HepG2 (cell line): ENCODE measurements at regions not wholly inside any gene's neighbourhood (a gene's known extent, or its start where the extent isn't known, plus 50 kb on each side); places are given as distances from the start of the nearest gene placed in this dataset.

Experiments used
- ARNT2 ChIP-seq: sonication (generic); formaldehyde crosslinking; IDR thresholded peaks from 2 replicates; pipeline ENCODE4 v1.8.0; 2022; ENCODE audit warnings: mild to moderate bottlenecking, low read depth, missing genetic modification reagents, moderate library complexity
- ATF1 ChIP-seq: IDR thresholded peaks from 2 replicates; pipeline ENCODE4 v1.6.1; 2016; ENCODE audit warnings: mild to moderate bottlenecking, control low read depth
- DNMT1 ChIP-seq: sonication (generic); formaldehyde crosslinking; IDR thresholded peaks from 2 replicates; pipeline ENCODE4 v1.5.1; 2020; ENCODE audit warnings: mild to moderate bottlenecking, missing genetic modification reagents
- HNRNPLL ChIP-seq: fragments of 200-400 bp; formaldehyde crosslinking; IDR thresholded peaks from 2 replicates; pipeline ENCODE4 v1.6.1; 2017; ENCODE audit warnings: mild to moderate bottlenecking, low read depth, low read length; ENCODE audit not compliant: poor library complexity, severe bottlenecking
- KMT2A ChIP-seq: sonication (generic); formaldehyde crosslinking; IDR thresholded peaks from 2 replicates; pipeline ENCODE4 v1.4.0; 2020; ENCODE audit warnings: missing genetic modification reagents
- MAFK ChIP-seq, 2 experiments: IDR thresholded peaks in 1 of 2; conservative IDR thresholded peaks in 1 of 2; 2 replicates each; pipeline ENCODE4 v1.6.1; 2011; ENCODE audit warnings: improper control_type of control experiment in 2 of 2, low read length in 2 of 2
- MTF2 ChIP-seq: sonication (generic); formaldehyde crosslinking; IDR thresholded peaks from 2 replicates; pipeline ENCODE4 v1.5.0; 2020; ENCODE audit warnings: missing genetic modification reagents, borderline replicate concordance
- PATZ1 ChIP-seq: sonication (generic); formaldehyde crosslinking; IDR thresholded peaks from 2 replicates; pipeline ENCODE4 v1.4.0; 2020; ENCODE audit warnings: missing genetic modification reagents
- POGK ChIP-seq: sonication (generic); formaldehyde crosslinking; conservative IDR thresholded peaks from 2 replicates; pipeline ENCODE4 v1.8.0; 2022; ENCODE audit warnings: mild to moderate bottlenecking, moderate library complexity, missing genetic modification reagents
- SATB2 ChIP-seq: sonication (generic); formaldehyde crosslinking; IDR thresholded peaks from 2 replicates; pipeline ENCODE4 v1.5.0; 2020; ENCODE audit warnings: missing genetic modification reagents
- STAG1 ChIP-seq: sonication (generic); formaldehyde crosslinking; IDR thresholded peaks from 2 replicates; pipeline ENCODE4 v1.4.0; 2020; ENCODE audit warnings: missing genetic modification reagents
- TBX3 ChIP-seq: fragments of 450-650 bp; IDR thresholded peaks from 2 replicates; pipeline ENCODE4 v1.6.1; 2017; ENCODE audit warnings: antibody characterized with exemption, mild to moderate bottlenecking, inconsistent platforms, borderline replicate concordance
- TFAP4 ChIP-seq: sonication (generic); IDR thresholded peaks from 2 replicates; pipeline ENCODE4 v1.6.1; 2016; ENCODE audit warnings: low read depth, borderline replicate concordance
- TMF1 ChIP-seq: sonication (generic); formaldehyde crosslinking; IDR thresholded peaks from 2 replicates; pipeline ENCODE4 v1.8.1; 2022; ENCODE audit warnings: low read depth, missing genetic modification reagents
- ZBTB7B ChIP-seq: sonication (generic); formaldehyde crosslinking; IDR thresholded peaks from 2 replicates; pipeline ENCODE4 v1.4.0; 2020; ENCODE audit warnings: missing genetic modification reagents
- ZNF737 ChIP-seq: sonication (generic); formaldehyde crosslinking; IDR thresholded peaks from 2 replicates; pipeline ENCODE4 v1.5.0; 2020; ENCODE audit warnings: missing genetic modification reagents, mild to moderate bottlenecking, borderline replicate concordance
- TF ChIP-seq, protein P1 (sequence below): IDR thresholded peaks from 2 replicates; pipeline ENCODE4 v1.4.0; 2020; ENCODE audit warnings: mild to moderate bottlenecking, missing genetic modification reagents

DNA sequence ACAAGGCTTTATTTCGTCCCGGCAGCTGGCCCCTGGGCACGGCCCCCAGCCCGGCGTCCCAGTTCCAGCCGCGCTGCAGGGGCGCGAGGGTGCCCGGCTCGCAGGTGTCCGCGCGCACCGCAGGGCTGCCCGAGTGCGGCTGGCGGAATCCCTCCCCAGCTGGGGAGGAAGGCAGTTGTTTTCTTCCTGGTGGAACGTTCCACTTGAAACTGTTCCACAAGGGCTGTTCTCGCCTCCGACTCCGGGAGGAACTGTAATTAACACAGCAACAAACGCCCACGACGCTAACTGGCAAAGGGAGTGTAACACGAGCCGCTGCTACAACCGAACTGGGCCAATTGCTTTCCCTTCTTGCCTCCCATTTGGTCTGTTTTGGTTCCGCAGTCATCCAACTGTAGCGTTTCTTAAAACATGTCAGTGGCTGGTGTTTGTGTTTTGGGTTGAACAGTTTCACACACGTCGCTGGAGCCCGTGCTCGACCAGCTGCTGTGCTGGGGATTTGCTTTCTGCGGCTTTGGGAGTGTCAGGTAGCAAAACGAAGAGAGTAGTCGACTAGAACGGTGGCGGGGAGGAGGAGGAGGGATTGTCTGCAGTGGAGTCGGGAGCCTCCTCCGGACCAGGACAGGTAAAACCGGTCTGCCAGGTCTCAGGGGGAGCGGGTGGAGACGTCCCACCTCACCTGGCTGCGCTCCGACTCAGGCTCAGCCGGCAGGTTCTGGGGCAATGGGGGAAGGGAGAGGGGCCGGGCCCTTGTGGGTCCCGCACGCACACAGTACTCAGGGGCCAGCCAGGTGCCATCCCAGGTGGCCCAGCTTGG, 131.6 kb upstream of the NIPBL start (continued):
- TF ChIP-seq PATZ1 (peak; percentile 71), STAG1 (CRISPR knock-in tag) (peak; percentile 55; the same call in 1 of the 2 replicates), TFAP4 (peak; percentile 44; the same call in 1 of the 2 replicates), ZBTB7B (CRISPR knock-in tag) (peak; percentile 29; the same call in 1 of the 2 replicates), MTF2 (CRISPR knock-in tag) (0 out of 2 replicates have a peak, but pooled peaks have one; percentile 18), MAFK (conservative IDR thresholded peaks at IDR 0.05 in 1 of 2, IDR thresholded peaks at IDR 0.05 in 1 of 2; ENCODE audit: low read length in 2 of 2) (no peak), SATB2 (CRISPR knock-in tag) (no peak), HNRNPLL (peak; percentile 53), TMF1 (CRISPR knock-in tag) (0 out of 2 replicates have a peak, but pooled peaks have one; percentile 44), KMT2A (CRISPR knock-in tag) (0 out of 2 replicates have a peak, but pooled peaks have one; percentile 23), POGK (peak; percentile 60; the same call in 1 of the 2 replicates), DNMT1 (no peak), ZNF737 (CRISPR knock-in tag) (no peak), TBX3 (no peak), ATF1 (CRISPR knock-in tag) (no peak), ARNT2 (CRISPR knock-in tag) (0 out of 2 replicates have a peak, but pooled peaks have one; percentile 44)
- TF ChIP-seq, protein P1, sequence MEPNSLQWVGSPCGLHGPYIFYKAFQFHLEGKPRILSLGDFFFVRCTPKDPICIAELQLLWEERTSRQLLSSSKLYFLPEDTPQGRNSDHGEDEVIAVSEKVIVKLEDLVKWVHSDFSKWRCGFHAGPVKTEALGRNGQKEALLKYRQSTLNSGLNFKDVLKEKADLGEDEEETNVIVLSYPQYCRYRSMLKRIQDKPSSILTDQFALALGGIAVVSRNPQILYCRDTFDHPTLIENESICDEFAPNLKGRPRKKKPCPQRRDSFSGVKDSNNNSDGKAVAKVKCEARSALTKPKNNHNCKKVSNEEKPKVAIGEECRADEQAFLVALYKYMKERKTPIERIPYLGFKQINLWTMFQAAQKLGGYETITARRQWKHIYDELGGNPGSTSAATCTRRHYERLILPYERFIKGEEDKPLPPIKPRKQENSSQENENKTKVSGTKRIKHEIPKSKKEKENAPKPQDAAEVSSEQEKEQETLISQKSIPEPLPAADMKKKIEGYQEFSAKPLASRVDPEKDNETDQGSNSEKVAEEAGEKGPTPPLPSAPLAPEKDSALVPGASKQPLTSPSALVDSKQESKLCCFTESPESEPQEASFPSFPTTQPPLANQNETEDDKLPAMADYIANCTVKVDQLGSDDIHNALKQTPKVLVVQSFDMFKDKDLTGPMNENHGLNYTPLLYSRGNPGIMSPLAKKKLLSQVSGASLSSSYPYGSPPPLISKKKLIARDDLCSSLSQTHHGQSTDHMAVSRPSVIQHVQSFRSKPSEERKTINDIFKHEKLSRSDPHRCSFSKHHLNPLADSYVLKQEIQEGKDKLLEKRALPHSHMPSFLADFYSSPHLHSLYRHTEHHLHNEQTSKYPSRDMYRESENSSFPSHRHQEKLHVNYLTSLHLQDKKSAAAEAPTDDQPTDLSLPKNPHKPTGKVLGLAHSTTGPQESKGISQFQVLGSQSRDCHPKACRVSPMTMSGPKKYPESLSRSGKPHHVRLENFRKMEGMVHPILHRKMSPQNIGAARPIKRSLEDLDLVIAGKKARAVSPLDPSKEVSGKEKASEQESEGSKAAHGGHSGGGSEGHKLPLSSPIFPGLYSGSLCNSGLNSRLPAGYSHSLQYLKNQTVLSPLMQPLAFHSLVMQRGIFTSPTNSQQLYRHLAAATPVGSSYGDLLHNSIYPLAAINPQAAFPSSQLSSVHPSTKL (CRISPR knock-in tag) = peak; percentile 40; the same call in 1 of the 2 replicates
